NCI-H2029 treated with DMSO at 0.1 percent for 48 hours (cell line): ENCODE measurements at regions not wholly inside any gene's neighbourhood (a gene's known extent, or its start where the extent isn't known, plus 50 kb on each side); places are given as distances from the start of the nearest gene placed in this dataset.

ENCODE experiments used
- DNase-seq: peaks from one replicate; lab custom pipeline; 2025; lab: John Stamatoyannopoulos, UW

- no peak for DNase-seq
These were observed 210.6 kb downstream of the HAPSTR1 start for GRCh38 chr16:9302072-9302471.

- no peak for DNase-seq
These were observed 215.3 kb downstream of the HAPSTR1 start for GRCh38 chr16:9306753-9307152.

DNA sequence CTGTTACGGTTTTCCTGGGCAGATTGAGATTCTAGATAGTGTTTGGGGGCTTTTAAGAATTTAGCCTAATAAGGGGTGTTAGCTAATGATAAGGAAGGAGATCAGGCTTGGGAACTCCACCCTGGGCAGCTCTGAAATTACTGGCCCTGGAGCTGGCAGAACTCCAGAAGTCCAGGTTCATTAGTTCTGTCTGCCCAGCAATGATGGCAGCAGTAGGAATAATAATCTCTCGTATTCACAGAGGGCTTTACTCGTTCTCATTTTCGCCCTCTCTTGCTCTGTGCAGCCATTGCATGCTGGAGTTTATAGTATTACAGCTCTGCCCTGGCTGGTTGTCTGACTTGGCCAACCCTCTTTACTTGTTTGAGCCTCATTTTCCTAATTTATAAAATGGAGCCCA lies 216.0 kb downstream of the HAPSTR1 start:
- DNase-seq = no peak

DNA sequence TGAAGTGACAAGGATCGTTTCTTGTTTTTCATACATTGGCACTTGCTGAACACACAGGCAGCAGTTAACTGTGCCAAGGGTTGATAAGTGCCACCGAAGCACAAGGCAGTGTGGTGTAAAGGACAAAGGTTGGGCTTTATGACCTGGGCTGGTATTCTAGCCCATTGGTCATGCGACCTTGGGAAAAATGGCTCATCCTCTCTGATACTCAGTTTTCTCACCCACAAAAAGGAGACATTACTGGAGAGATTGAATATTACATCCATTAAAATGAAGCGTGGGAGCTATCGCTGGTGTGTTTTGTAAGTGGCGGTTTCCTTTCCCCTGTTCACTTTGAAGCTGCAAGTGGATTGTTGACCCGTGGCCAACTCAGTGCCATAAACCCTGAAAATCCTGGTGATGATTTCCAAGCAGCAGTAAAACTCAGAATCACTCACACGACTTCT lies 216.9 kb downstream of the HAPSTR1 start:
- no peak for DNase-seq

DNA sequence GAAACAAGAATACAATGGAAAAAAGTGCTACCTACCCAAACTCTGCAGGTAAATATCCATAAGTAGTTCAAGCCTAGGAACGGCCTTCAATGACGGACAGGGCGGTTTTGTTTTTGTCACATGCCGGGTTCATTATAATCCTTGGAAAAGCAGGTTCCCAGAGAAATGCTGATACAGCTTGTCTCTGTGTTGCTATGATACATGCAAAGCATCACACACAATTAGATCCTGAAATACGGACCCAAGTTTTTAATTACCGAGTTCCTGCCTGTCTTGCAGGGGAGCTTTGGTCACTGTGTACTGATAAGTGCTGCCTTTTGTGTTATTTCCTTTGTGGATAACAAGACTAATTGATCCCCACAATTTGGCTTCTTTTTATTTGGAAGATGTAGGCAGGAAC lies 217.4 kb downstream of the HAPSTR1 start:
- DNase-seq = no peak

- no peak for DNase-seq
These were observed 218.4 kb downstream of the HAPSTR1 start for GRCh38 chr16:9309844-9310243.

- DNase-seq = no peak
These were observed 220.0 kb downstream of the HAPSTR1 start for GRCh38 chr16:9311303-9311954.

DNA sequence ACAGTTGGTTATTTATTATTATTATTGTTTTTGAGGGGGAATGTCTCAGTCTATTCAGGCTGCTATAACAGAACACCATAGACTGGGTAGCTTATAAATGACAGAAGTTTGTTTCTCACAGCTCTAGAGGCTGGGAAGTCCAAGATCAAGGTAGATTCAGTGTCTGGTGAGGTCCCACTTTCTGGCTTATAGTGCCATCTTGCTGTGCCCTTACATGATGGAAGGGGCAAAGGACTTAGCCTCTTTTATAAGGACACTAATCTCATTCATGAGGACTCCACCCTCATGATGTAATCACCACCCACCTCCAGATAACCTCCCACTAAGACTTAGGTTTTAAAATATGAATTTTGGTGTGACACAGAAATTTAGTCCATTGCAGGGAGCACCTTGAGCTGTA lies 224.6 kb downstream of the HAPSTR1 start:
- DNase-seq = no peak

- no peak for DNase-seq
These were observed 225.2 kb downstream of the HAPSTR1 start for GRCh38 chr16:9316615-9317014.

GRCh38 chr16:9318764-9319163 lies 227.3 kb downstream of the HAPSTR1 start:
- DNase-seq = no peak

GRCh38 chr16:9322769-9323168 lies 231.3 kb downstream of the HAPSTR1 start:
- DNase-seq = no peak

DNA sequence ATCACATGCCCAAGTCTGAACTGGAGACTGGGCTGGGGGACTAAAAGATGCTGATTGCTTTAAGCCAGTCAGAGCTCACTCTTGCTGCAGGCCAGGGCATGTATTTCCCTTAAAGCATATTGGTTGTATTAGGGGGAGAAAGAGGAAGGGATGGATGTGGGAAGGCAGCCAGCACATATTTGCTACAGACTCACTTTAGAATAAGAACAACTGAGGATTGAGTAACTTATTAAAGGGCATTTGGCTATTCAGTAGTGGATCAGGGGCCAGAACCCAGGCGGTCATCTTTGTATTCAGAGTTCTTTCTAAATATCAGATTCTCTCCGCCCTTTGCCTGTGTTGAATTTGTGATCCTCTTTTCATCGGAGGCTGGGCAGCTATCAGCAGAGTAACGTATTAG lies 231.7 kb downstream of the HAPSTR1 start:
- no peak for DNase-seq

- no peak for DNase-seq
These were observed 235.8 kb downstream of the HAPSTR1 start for GRCh38 chr16:9327253-9327652.

DNA sequence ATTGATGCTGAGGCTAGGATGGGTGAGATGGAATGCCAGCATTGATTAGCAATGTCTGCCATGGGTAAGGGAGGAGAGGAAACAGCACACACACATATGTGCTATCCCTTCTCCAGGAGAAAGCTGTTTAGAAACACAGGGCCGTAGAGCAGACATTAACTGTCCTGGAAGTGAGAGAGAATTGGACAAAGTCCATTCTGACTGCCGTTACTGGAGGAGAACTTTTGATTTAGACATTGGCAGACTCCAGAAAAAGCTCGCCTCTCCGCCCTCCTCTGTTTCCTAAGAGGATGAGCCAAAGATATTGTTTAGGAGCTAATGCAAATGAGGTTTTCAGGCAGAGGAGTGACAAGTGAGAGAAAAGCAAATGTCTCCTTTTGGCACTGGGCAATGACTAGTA lies 237.0 kb downstream of the HAPSTR1 start:
- DNase-seq = no peak

GRCh38 chr16:9330095-9330494 lies 238.7 kb downstream of the HAPSTR1 start:
- DNase-seq = no peak

GRCh38 chr16:9331503-9331902 lies 240.1 kb downstream of the HAPSTR1 start:
- DNase-seq = no peak

DNA sequence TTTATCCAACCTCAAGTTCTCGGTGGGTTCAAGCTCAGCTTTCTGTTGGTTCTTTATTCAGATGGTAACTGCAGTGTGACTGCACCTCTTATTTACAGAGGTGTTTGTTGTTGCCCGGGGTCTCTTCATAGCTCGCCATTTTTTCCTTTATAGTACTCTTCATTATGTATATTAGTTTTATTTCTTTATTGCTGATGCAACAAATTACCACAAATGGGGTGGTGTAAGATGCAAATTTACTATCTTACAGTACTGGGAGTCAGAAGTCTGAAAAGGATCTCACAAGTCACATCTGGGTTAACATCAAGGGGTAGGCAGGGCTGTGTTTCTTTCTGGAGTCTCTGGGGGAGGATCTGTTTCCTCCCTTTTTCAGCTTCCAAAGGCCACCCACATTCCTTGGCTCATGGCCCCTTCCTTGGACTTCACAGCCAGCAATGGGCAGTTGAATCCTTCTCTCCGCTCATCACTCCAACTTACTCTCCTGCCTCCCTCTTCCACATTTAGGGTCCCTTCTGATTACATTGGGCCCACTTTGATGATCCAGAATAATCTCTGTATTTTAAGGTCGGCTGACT lies 241.2 kb downstream of the HAPSTR1 start:
- no peak for DNase-seq

DNA sequence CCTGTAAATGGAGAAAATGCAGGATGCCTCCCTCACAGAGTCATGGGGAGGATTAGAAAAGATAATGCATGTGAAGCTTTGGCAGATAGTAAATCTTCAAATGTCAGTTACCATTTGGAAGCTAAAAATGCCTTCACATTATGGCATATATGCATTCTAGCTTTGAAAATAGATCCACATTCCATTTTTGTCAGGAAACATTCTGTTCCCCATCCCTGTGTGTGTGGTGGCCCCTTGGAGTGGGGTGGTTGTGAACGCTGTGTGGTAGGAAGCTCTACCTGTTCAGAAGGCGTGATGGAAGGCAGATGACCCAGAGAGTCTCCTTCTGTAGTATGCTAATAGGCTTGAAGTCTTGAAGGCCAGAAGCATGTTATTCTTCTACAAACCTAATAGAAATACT lies 242.0 kb downstream of the HAPSTR1 start:
- DNase-seq = no peak

DNA sequence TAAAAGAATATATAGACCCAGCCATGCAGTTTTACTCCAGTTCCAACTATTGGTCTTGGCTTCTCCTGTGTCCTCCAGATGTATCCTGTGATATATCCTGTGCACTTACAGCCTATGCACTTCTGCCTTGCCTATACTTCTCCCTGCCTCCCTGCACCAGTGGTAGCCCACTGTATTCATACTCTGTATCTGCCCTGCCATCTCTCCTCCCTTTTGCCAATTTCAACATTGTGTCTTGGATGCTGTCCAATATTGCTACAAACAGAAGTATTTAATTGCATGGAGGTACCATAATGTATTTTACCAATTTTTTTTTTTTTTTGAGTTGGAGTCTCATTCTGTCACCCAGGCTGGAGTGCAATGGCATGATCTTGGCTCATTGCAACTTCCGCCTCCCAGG lies 242.7 kb downstream of the HAPSTR1 start:
- peak; percentile 11 for DNase-seq

- no peak for DNase-seq
These were observed 246.0 kb downstream of the HAPSTR1 start for GRCh38 chr16:9337308-9338032.

DNA sequence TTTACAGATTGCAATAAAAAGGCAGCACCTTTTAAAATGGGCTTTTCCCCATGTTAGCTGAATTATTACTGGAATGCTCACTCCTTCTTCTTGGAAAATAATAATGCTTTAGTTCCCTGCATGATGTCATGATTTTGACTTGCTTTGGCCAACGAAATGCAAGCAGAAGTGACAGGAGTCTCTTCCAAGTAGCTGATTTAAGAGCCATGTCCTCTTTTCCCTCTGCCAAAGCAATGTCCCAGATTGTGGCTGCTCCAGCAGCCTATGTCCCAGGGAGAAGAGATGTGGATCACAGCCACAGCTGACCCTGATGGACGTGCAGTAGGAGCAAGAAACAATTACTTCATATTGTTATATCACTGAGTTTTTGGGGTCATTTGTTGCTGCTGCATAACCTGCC lies 246.6 kb downstream of the HAPSTR1 start:
- DNase-seq = no peak

- no peak for DNase-seq
These were observed 247.1 kb downstream of the HAPSTR1 start for GRCh38 chr16:9338510-9338909.

DNA sequence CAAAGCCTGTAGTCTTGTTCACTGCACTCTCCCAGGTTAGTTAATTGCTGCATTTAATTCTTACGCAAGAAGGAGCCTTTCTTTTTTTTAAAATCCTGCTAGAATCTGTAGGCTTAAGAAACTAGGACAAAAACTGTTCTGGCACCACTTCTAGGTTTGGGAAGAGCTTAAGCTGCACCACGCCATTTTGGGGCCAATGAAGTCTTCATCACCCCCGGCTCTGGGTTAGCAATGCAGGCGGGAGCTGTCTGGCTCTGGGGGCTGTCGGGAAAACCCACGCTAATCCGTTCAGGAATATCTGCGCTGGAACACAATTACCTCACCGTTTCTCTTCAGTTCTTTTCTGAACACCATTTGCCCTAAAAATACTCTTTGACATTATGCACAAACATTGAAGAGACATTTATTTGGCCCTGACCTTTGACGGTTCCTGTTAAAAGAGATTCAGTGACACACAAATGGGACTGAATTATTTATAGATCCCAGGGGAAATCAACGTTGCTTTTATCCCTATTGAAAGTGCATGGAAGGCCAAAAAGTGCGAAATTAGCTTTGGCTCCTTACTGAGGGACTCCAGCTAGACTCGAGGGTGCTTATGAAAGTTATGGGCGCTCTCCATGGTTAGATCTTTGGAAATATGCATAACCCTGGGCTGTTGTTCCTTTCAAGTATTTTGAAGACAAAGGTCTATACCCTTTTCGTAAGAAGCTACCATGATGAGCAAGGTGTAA lies 249.2 kb downstream of the HAPSTR1 start:
- DNase-seq = no peak
